Activated CD4-positive, alpha-beta T cell treated with anti-CD3 and anti-CD28 coated beads, Interleukin-2, amount 50 U/mL, for 48 hours (primary cell): ENCODE measurements at regions not wholly inside any gene's neighbourhood (a gene's known extent, or its start where the extent isn't known, plus 50 kb on each side); places are given as distances from the start of the nearest gene placed in this dataset.
"Not testable (repeated sequence)": the region's sequence is repeated elsewhere in the genome, so short reads cannot be mapped to it uniquely, and the experiment has no call there.

Experiments
- DNase-seq, 2 experiments: peaks; one replicate each; pipeline ENCODE4 v3.0.0-alpha.2; 2020

DNA sequence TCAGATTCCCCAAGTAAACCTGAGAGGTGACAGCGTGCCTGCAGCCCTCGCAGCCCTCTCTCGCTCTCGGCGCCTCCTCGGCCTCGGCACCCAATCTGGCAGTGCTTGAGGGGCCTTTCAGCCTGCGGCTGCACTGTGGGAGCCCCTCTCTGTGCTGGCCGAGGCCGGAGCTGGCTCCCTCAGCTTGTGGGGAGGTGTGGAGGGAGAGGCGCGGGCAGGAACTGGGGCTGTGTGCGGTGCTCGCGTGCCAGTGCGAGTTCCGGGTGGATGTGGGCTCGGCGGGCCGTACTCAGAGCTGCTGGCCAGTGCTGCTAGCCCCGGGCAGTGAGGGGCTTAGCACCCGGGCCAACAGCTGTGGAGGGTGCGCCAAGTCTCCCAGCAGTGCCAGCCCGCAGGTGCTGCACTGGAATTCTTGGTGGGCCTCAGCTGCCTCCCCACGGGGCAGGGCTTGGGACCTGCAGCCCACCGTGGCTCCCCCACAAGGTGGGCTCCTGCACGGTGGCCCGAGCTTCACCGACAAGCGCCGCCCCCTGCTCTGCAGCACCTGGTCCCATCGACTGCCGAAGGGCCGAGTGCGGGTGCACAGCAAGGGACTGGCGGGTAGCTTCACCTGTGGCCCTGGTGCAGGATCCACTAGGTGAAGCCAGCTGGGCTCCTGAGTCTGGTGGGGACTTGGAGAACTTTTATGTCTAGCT lies 809.7 kb upstream of the ADGRB3 start:
- DNase-seq: no peak

DNA sequence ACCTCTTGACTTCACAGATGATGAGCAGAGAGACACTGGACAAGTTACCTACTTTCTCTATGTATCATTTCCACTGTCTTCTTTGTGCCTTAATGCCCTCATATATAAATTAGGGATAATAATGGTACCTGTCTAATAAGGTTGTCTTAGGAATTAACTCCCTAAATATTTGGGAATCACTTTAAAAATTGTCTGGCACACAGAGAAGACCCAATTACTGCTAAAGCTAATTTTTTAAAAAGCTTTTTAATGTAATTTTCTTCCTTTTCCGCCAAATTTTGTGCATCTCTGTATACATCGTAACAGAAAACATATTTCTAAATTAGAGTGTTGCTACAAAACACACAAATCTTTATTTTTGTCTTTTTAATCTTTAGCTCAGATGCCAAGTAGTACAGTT lies 816.8 kb upstream of the ADGRB3 start:
- no peak for DNase-seq

DNA sequence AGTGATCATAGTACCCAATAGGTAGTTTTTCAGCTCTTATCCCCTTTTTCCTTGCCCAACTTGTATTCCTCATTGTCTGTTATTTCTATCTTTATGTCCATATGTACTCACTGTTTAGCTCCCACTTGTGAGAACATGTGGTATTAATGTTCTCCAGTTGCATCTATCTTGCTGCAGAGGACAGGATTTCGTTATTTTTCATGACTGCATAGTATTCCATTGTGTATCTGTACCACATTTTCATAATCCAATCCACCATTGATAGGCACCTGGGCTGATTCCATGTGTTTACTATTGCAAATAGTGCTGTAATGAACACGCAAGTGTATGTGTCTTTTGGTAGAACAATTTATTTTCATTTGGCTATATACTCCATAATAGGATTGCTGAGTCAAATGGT lies 819.5 kb upstream of the ADGRB3 start:
- DNase-seq: no peak

DNA sequence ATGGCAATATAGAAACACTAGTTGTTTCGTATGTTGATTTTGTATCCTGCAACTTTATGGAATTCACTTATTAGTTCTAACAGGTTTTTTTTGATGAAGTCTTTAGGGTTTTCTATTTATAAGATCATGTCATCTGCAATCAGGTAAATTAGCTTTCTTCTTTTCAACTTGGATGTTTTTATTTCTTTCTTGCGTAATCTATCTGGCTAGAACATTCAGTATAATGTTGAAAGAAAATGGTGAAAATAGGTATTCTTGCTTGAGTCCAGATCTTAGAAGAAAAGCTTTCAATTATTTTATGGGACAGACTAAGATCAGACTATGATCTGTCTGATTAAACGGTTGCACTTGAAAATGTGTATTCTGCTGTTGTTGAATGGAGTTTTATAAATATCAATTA lies 820.8 kb upstream of the ADGRB3 start:
- DNase-seq: no peak

DNA sequence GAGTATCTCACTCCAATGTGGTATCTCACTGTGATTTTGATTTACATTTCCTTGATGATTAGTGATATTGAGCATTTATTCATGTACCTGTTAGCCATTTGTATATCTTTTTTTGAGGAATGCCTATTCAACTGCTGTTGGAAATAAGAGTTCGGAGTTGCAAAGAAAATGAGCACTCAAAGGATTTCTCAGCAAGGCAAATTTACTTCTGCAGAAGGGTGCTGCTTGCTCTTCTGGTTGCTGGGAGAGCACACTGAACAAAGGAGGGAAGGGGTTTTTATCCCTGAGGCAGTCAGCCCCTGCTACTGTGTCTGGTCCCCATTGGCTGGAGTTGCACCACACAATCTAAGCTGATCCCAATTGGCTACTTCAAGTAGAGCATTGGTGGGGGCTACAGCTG lies 822.4 kb upstream of the ADGRB3 start:
- DNase-seq: no peak

DNA sequence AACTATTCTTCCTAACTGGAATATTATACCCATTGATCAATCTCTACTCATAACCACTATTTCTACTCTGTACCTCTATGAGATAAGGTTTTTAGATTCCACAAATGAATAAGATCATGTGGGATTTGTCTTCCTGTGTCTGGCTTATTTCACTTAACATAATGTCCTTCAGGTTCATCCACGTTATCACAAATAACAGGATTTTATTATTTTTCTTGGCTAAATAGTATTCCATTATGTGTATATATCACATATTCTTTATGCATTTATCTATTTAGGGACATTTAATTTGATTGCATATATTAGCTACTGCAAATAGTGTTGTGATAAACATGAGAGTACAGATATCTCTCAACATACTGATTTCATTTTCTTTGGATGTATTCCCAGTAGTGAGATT lies 823.0 kb upstream of the ADGRB3 start:
- no peak for DNase-seq

DNA sequence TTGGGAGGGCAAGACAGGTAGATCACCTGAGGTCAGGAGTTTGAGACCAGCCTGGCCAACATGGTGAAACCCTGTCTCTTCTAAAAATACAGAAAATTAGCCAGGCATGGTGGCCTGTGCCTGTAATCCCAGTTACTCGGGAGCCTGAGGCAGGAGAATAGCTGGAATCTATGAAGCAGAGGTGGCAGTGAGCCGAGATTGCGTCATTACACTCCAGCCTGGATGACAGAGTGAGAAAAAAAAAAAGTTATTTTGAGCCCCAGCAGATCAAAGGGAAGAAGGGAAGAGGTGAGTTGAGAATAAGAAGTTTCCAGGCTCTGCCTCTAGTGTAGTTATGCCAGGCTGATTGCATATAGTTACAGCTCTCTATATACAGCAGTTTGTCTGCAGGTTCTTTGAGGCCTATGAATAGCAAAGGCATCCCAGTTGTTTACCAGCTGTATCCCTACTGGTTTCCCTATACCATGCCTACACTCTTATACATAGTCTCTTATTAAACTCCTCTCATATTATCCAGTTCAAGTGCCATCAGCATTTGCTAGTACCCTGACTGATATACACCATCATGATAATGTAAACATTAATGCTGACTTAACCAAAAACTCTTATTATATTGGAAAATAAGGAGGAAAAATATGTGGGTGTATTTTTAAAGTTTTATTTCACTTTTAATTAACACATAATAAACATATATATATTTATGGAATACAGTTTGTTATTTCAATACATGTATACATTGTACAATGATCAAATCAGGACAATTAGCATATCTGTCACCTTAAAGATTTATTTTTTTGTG lies 823.6 kb upstream of the ADGRB3 start:
- no peak for DNase-seq

DNA sequence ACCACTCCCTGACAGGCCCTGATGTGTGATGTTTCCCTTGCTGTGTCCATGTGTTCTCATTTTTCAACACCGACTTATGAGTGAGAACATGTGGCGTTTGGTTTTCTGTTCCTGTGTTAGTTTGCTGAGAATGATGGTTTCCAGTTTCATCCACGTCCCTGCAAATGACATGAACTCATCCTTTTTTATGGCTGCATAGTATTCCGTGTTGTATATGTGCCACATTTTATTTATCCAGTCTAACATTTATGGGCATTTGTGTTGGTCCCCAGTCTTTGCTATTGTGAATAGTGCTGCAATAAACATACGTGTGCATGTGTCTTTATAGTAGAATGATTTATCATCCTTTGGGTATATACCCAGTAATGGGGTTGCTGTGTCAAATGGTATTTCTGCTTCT lies 830.3 kb upstream of the ADGRB3 start:
- DNase-seq: not testable (repeated sequence)

DNA sequence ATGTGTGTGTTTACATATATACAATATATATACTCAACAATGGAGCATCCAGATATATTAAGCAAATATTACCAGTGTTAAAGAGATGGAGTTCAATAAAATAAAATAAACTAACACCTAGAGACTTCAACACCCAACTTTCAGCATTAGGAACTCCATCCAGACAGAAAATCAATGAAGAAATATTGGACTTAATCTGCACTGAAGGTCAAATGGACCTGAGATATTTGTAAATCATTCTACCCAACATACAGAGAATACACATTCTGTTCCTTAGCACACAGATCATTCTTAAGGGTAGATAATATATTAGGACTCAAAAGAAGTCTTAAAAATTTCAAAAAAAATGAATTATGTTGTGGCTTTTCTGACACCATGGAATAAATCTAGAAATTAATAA lies 832.3 kb upstream of the ADGRB3 start:
- no peak for DNase-seq

DNA sequence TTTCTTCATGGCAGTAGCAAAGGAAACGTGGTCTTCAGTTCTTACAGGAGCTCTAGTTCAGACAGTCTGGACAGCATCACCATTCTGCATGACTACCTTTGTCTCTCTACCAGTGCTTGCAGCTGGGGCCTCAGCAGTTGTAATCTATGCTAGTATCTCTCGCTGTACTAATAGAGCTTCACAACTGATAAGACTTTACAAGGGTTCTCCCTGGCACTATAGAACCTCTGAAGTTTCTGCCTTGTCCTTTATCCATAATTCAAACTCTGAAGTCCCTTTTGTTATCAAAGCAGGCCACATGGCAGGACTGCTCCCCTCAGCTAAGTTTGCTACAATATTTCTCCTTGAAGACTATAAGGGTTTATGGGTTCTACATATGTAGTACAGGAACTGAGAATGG lies 842.1 kb upstream of the ADGRB3 start:
- DNase-seq: no peak

DNA sequence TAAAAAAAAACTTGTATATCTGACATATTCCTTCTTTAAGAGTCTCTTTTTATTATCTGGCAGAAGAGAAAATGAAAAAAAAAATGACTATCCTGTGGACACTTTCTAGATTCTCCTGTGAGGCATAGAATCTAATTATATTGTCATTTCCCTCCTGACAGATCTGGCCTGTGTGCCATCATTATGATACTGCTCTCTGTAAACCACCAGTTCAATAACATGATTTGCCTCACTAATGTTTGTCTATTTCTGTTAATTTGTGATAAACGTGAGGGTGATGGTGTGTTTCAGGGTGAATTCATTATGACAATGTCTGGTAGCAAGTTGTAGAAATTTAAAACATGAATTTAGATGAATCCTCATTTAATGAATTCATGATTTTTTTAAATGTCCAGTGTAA lies 844.5 kb upstream of the ADGRB3 start:
- DNase-seq: no peak

DNA sequence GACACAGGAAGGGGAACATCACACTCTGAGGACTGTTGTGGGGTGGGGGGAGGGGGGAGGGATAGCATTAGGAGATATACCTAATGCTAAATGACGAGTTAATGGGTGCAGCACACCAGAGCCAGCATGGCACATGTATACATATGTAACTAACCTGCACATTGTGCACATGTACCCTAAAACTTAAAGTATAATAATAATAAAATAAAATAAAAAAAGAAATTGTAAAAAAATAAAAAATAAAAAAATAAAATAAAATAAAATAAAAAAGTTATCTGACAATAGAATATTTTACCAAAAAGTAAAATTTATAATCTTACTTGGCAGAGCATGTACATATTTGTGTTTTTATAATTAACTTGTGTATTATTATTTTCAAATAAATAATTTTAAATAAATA lies 848.0 kb upstream of the ADGRB3 start:
- not testable (repeated sequence) for DNase-seq

DNA sequence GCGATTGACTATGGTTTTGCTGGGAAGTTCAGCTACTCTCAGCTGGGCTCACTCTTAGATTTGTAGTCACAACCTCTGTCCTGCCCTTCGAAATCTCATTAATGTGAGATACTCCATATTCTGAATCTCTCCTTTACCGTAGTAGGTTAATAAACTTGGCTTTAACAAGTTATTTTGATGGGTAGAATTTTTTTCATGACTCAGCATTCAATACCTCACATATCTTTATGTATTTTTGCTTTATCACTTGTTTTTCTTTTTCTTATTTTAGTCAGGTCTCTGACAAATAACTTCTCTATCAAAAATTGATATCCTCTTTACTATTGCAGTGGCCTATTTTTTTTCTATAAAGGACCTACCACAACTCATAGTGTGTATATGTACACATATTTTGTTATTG lies 855.2 kb upstream of the ADGRB3 start:
- no peak for DNase-seq

DNA sequence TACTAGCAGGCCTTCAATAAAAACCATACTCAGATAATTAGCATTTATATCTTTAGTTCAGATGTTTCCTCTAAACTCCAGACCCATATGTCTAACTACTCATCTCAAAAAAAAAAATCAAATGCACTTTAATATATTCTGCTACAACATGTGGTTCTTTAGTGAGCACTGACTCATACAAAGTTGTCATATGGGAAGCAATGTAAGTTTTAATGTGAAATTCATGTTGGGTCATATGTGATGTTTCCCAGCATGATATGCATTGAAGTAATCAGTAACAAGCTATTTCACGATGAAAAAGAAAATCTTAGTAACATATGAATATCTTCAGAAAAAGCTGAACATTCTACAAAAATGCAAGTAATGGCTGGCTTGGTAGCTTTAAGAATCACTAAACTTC lies 859.7 kb upstream of the ADGRB3 start:
- no peak for DNase-seq

DNA sequence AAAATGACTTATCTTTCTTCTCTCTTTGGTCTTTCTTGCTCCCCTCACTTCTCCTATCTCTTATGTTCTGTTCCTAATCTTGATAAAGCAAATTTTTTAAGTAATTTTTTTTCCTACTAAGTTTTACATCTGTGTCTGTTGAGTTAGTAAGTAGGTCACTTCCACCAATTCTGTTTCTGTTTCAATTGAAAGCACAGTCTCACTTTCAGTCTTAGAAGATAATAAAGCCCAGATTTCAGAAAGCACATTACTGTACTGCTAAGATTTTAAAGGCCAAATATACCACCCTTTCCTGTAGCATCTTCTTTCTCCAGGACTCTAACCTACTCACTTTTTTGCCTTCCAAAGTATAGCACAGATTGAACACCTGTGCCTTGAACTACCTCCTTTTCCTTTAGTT lies 866.1 kb upstream of the ADGRB3 start:
- DNase-seq: no peak

DNA sequence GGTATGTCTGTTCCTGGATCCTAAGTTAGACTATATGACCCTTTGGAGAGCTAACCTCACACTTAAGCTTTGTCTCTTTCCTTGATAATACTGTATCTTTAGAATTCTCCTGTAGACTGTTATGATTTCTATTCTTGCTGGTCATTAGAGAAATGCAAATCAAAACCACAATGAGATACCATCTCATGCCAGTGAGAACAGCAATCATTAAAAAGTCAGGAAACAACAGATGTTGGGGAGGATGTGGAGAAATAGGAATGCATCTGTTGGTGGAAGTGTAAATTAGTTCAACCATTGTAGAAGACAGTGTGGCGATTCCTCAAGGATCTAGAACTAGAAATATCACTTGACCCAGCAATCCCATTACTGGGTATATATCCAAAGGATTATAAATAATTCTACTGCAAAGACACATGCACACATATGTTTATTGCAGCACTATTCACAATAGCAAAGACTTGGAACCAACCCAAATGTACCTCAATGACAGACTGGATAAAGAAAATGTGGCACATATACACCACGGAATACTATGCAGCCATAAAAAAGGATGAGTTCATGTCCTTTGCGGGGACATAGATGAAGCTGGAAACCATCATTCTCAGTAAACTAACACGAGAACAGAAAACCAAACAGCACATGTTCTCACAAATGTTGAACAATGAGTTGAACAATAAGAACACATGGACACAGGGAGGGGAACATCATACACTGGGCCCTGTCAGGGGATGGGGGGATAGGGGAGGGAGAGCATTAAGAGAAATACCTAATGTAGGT lies 867.8 kb upstream of the ADGRB3 start:
- not testable (repeated sequence) for DNase-seq

DNA sequence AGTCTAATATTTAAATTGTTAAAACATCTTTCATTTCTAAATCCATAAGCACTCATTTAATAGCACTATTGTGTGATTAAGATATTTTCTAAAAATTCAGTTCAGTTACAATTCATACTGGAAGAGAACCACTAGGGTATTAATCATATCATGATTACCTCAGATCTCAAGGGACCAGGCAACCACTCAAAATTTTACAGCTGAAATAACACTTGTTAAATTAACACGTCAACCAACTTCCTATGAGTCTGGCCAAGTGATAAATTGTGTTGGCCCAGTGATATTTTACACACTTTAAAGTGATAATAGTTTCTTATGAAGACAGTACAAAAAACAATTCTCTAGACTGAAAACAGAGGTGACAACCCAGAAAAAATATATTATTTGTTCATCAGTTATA lies 869.0 kb upstream of the ADGRB3 start:
- no peak for DNase-seq

DNA sequence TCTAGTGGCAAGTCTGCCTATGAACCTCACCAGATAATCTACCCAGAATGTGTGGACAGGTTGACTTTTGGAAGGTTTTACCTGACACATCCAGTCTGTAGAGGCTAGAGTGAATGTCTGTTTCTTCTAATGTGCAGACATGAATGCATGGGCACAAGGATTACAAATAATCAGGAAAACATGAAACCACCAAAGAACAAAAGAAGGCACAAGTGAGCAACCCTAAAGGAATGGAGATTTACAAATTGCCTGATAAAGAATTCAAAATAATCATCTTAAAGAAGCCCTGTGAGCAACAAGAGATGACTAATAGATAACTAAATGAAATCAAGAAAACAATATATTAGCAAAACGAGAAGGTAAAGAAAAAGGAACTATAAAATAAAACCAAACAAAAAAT lies 876.1 kb upstream of the ADGRB3 start:
- no peak for DNase-seq

DNA sequence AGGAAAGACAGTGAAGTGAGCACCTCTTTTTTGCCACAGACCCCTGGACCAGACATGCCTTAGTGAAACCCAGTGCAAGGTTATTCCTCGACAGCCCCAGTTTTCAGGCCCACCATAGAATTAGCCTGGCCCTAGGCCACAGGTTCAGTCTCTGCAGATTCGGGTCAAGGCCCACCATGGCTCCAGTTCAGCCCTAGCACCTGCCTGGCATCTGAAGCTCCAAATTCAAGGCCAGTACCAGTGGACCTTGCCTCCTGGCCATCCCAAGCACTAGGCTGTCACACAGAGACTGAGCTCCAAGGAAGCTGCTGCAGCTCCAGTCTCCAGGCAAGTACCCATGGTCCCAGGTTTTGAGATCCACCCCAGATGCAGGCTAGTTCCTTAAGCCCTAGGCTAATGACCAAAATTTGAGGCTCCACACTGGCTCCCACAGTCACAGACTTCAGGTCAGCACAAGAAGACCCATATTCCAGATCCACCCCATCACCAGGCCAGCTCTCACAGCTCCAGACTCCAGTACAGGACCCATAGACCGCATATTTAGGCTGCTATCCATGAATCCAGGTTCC lies 877.5 kb upstream of the ADGRB3 start:
- DNase-seq: no peak

DNA sequence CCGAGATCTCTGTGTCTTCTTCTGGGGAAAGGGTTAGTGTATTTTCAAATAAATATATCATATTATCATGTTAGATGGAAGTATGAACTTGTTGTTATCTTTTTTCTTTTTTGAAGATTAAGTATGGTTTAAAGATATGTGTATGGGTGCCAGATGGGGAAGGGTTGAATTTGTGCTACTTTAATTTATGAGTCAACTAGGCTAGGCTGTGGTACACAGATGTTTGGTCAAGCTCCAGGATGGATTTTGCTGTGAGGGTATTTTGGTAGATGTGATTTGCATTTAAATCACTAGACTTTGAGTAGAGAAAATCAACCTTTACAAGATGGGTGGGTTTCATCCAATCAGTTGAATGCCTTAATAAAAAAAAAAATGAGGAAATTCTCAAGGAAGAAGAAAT lies 886.6 kb upstream of the ADGRB3 start:
- no peak for DNase-seq

DNA sequence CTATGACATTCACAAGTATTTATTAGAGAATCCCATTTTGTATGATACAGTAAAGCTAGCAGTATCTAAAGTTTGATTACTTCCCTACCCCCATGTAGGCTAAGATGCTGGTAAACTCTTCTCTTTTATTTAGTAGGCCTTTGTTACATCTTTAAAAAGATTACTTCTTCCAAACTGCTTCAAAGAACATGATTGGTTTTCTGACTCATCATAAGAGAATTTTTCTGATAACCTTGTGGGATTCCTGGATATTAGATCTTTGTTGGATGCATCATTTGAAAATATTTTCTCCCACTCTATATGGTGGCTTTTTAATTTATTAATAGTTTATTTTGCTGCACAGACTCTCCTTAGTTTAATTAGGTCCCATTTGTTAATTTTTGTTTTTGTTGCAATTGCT lies 898.3 kb upstream of the ADGRB3 start:
- DNase-seq: no peak

DNA sequence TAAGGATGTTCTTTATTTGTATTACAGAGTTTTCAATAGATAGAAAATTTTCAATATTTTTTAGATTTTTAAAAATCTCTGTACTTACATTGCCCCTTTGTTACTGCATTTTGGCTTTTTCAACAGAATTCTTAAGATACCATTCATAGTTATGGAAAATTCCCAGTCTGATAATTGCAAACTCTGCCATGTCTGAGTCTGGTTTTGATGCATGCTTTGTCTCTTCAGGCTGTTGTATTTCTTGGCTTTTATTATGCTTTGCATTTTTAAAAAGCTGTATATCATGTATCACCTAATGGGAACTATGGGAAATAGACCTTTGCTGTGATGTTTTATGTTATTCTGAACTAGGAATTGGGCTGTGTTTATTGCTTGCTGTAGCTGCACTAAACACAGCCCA lies 898.9 kb upstream of the ADGRB3 start:
- DNase-seq: no peak

DNA sequence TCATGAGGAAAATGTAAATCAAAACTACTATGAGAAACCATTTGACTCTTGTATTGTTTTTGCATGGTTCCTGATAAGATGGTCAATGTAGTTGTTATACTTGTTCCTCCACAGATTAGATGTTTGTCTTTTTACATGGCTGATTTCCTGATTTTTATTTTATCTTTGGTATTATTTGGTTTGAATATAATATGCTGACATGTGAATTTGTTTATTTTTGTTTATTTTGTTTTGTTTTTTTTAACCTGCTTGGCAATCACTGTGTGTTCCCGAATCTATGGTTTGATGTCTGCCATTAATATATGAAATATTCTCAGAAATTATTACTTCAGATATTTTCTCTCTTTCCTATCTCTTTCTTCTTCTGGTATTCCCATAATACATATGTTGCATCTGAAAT lies 899.5 kb upstream of the ADGRB3 start:
- DNase-seq: no peak

DNA sequence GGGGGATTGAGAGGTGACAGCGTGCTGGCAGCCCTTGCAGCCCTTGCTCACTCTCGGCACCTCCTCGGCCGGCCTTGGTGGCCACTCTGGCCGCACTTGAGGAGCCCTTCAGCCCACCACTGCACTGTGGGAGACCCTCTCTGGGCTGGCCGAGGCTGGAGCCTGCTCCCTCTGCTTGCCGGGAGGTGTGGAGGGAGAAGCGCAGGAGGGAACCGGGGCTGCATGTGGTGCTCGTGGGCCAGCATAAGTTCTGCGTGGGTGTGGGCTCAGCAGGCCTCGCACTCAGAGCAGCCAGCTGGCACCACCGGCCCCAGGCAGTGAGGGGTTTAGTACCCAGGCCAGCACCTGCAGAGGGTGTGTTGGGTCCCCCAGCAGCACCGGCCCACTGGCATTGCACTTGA lies 912.2 kb upstream of the ADGRB3 start:
- no peak for DNase-seq
